Glutamatergic neuron (in vitro differentiated cells): ENCODE measurements at regions not wholly inside any gene's neighbourhood (a gene's known extent, or its start where the extent isn't known, plus 50 kb on each side); places are given as distances from the start of the nearest gene placed in this dataset.

Experiments
- DNase-seq: peaks from one replicate; pipeline ENCODE4 v3.0.0; 2022
- H3K27ac Mint-ChIP-seq: one replicate; pipeline ENCODE4 v1.8.0; 2020; ENCODE audit warnings: mild to moderate bottlenecking, mixed read lengths, inconsistent platforms; ENCODE audit not compliant: unreplicated experiment
- H3K27me3 Mint-ChIP-seq: one replicate; pipeline ENCODE4 v1.8.0; 2020; ENCODE audit warnings: mild to moderate bottlenecking, moderate library complexity, mixed read lengths, inconsistent platforms; ENCODE audit not compliant: unreplicated experiment
- H3K36me3 Mint-ChIP-seq: one replicate; pipeline ENCODE4 v1.8.0; 2020; ENCODE audit warnings: mild to moderate bottlenecking, mixed read lengths, inconsistent platforms; ENCODE audit not compliant: unreplicated experiment
- H3K4me1 Mint-ChIP-seq: one replicate; pipeline ENCODE4 v1.8.0; 2020; ENCODE audit warnings: mild to moderate bottlenecking, low read depth, mixed read lengths, inconsistent platforms; ENCODE audit not compliant: unreplicated experiment
- H3K4me3 Mint-ChIP-seq: one replicate; pipeline ENCODE4 v1.8.0; 2020; ENCODE audit warnings: mild to moderate bottlenecking, mixed read lengths, inconsistent platforms; ENCODE audit not compliant: unreplicated experiment
- H3K9me3 Mint-ChIP-seq: one replicate; pipeline ENCODE4 v1.8.0; 2020; ENCODE audit warnings: mild to moderate bottlenecking, moderate library complexity, mixed read lengths, inconsistent platforms; ENCODE audit not compliant: unreplicated experiment
- TF ChIP-seq, protein P1 (sequence below): fragments of 200-600 bp; sonication (generic); IDR thresholded peaks from one replicate; pipeline ENCODE4 v1.5.0; 2021; ENCODE audit not compliant: partially characterized antibody, unreplicated experiment

GRCh38 chr5:99940540-99940939, 594.6 kb upstream of the FAM174A start:
- TF ChIP-seq, protein P1, sequence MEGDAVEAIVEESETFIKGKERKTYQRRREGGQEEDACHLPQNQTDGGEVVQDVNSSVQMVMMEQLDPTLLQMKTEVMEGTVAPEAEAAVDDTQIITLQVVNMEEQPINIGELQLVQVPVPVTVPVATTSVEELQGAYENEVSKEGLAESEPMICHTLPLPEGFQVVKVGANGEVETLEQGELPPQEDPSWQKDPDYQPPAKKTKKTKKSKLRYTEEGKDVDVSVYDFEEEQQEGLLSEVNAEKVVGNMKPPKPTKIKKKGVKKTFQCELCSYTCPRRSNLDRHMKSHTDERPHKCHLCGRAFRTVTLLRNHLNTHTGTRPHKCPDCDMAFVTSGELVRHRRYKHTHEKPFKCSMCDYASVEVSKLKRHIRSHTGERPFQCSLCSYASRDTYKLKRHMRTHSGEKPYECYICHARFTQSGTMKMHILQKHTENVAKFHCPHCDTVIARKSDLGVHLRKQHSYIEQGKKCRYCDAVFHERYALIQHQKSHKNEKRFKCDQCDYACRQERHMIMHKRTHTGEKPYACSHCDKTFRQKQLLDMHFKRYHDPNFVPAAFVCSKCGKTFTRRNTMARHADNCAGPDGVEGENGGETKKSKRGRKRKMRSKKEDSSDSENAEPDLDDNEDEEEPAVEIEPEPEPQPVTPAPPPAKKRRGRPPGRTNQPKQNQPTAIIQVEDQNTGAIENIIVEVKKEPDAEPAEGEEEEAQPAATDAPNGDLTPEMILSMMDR: no peak
- Mint-ChIP-seq H3K4me1 (no peaks in the 10 kb centered on the region), H3K36me3 (no peaks in the 10 kb centered on the region), H3K27me3 (no peaks in the 10 kb centered on the region), H3K9me3 (no peaks in the 10 kb centered on the region), H3K4me3 (no peak overlapping the region), H3K27ac (no peak overlapping the region)
- no peak for DNase-seq

DNA sequence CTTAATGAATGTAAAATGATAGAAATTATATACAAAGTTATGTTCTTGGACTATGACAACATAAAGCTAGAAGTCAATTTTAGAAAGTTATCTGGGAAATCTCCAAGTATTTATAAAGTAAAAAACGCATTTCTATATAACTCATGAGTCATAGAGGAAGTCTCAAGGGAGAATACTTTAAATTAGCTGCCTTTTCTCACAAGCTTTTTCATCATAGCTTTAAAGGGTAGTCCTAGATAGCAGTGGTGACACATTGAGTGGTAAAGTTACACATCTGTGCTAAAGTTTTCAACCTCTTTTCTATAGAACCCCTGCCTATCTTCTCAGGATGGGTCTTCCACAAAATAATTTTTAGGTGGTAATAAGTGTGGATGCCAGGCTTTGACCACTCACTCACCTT, 598.3 kb upstream of the FAM174A start:
- DNase-seq: no peak
- no peak overlapping the region for H3K27ac Mint-ChIP-seq
- H3K4me1 Mint-ChIP-seq: peaks cover 4% of the 10 kb centered on the region
- H3K27me3 Mint-ChIP-seq: no peaks in the 10 kb centered on the region
- H3K9me3 Mint-ChIP-seq: no peaks in the 10 kb centered on the region
- no peaks in the 10 kb centered on the region for H3K36me3 Mint-ChIP-seq
- TF ChIP-seq, protein P1: no peak
- no peak overlapping the region for H3K4me3 Mint-ChIP-seq

DNA sequence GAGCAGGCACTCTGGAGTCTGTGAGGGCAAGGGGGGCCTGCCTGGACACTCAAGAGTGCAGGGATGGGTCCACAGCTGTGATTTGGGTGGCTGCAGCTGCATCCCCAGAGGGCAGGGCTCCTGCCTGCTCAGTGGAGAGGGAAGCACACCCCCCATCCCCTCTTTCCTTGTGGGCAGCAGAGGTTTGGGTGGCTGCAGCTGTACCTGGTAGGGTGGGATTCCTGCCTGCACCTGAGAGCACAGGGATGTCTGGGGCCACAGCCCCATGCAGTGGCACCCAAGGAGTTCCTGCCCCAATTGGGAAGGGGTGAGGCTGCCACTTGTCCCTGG, 605.4 kb upstream of the FAM174A start:
- H3K27me3 Mint-ChIP-seq: peaks cover 4% of the 10 kb centered on the region
- DNase-seq: no peak
- H3K4me3 Mint-ChIP-seq: no peak overlapping the region
- TF ChIP-seq, protein P1: no peak
- H3K27ac Mint-ChIP-seq: no peak overlapping the region
- H3K36me3 Mint-ChIP-seq: no peaks in the 10 kb centered on the region
- H3K9me3 Mint-ChIP-seq: peaks cover 8% of the 10 kb centered on the region
- H3K4me1 Mint-ChIP-seq: no peaks in the 10 kb centered on the region

GRCh38 chr5:99929067-99929805, 605.9 kb upstream of the FAM174A start:
- H3K36me3 Mint-ChIP-seq: no peaks in the 10 kb centered on the region
- no peak overlapping the region for H3K27ac Mint-ChIP-seq
- TF ChIP-seq, protein P1: no peak
- no peaks in the 10 kb centered on the region for H3K4me1 Mint-ChIP-seq
- no peak for DNase-seq
- peaks cover 4% of the 10 kb centered on the region for H3K27me3 Mint-ChIP-seq
- peaks cover 8% of the 10 kb centered on the region for H3K9me3 Mint-ChIP-seq
- H3K4me3 Mint-ChIP-seq: no peak overlapping the region

DNA sequence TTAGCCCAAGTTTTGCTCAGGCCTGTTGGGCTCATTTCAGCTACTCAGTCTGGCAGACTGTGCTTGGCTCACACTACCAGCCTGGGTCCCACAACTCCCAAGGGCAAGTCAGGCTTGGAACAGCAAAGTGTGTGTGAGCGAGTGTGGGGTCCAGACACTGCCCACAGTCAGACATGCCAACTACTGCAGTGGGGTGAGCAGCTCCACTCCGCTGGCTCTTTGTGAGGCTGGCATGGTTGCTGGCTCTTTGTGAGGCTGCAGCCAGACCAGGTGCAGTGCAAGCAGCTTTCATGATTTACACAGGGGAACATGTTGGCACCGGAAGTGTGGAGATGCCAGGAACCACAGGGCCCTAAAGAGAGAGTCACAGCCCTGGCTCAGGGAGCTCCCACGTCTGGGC, 606.7 kb upstream of the FAM174A start:
- DNase-seq: no peak
- Mint-ChIP-seq H3K4me3 (no peak overlapping the region), H3K36me3 (no peaks in the 10 kb centered on the region), H3K27me3 (peaks cover 4% of the 10 kb centered on the region), H3K9me3 (peaks cover 8% of the 10 kb centered on the region), H3K27ac (no peak overlapping the region), H3K4me1 (no peaks in the 10 kb centered on the region)
- TF ChIP-seq, protein P1: no peak
